ENCODE measurements at regions not wholly inside any gene's neighbourhood (a gene's known extent, or its start where the extent isn't known, plus 50 kb on each side); places are given as distances from the start of the nearest gene placed in this dataset.
"Not testable (repeated sequence)": the region's sequence is repeated elsewhere in the genome, so short reads cannot be mapped to it uniquely, and the experiment has no call there.

GRCh38 chr14:39603942-39604341, 171.7 kb upstream of the FBXO33 start:
- FAIRE-seq (no peak), DNase-seq (ENCODE audit: extremely low spot score, insufficient read length, low read depth) (no peak)

- no peak for FAIRE-seq
- DNase-seq (ENCODE audit: extremely low spot score, insufficient read length, low read depth) = no peak
Measured at GRCh38 chr14:39593377-39593776, 161.1 kb upstream of the FBXO33 start.

DNA sequence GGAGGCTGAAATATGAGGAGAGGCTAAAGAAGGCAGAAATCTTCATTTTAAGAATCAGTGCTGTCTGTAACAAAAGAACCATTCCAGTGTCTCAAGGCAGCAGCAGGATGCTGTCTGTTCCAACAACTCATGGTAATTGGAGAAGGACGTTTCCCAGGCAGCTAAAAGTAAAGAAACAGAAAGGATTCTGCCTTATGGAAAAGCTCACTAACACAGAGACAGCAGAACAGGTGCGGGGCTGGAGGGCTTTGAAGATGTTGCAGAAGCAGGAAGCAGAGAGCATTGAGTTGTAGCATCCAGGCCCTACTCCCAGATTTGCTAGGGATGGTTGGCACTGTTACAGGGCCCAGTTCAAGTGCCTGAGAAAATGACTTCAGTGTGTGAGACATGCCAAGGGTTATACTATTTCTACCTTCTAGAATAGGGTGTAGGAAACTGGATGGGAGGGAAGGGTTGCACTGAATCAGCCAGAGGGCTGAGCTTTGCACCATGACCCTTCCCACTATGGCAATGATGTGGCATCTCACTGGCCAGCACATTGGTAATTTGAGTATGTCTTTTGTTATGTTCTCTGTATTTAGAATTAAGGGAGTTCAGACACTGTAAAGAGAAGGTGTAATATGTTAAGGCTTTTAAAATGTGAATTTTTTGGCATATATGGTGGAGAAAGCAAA, 160.0 kb upstream of the FBXO33 start:
- FAIRE-seq (no peak), DNase-seq (ENCODE audit: extremely low spot score, insufficient read length, low read depth) (no peak)

- not testable (repeated sequence) for DNase-seq (ENCODE audit: extremely low spot score, insufficient read length, low read depth); FAIRE-seq
Measured at GRCh38 chr14:39589882-39590281, 157.6 kb upstream of the FBXO33 start.

DNA sequence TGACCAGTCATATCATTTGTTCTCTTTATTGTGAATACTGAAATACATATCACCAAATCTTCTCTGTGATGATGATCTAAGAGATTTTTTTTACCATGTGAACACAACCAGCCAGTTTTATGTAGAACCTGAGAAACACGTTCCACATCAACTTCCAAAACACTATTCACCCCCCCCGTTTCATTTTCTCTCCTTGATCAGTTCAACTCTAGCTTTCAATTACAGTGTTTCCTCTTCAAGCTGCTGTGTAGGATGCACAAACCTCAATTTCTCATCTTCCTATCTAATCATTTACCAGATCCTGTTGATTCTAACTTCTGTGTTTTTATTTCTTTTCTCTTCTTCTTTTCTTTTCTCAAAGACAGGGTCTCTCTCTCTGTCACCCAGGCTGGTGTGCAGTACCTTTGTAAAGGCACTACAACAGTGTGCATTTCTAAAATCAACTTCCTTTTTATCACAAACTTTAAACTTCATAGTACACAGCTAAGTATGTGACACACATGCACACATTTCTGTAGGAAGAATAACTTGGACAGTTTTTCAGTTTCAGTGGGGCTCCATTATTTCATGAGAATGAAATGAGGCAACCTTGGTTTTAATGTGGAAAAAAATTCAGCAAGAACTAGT, 149.9 kb upstream of the FBXO33 start:
- DNase-seq (ENCODE audit: extremely low spot score, insufficient read length, low read depth) (no peak), FAIRE-seq (peak; percentile 75)

- DNase-seq (ENCODE audit: extremely low spot score, insufficient read length, low read depth) (no peak), FAIRE-seq (peak; percentile 75)
Measured at GRCh38 chr14:39581474-39581873, 149.2 kb upstream of the FBXO33 start.

- FAIRE-seq (no peak), DNase-seq (ENCODE audit: extremely low spot score, insufficient read length, low read depth) (no peak)
Measured at GRCh38 chr14:39580696-39581095, 148.5 kb upstream of the FBXO33 start.

DNA sequence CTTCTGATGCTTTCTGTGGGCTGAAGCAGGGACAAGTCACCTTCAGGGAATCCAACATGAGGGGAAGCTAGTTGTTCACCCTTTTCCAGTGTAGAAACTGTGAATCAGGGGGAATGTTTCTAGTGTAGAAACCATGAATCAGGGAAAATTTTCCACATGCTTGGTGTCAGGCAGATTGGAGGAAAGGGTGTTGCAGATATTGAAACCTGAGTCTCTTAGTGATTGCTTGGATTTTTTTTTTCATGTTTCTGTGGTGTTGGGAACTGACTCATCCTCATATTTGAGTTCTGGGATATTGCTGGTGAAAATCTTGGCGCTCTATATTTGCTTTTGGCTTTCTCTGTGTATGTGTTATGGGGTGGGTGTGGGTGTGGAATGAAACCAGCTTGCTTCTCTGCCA, 144.5 kb upstream of the FBXO33 start:
- FAIRE-seq (no peak), DNase-seq (ENCODE audit: extremely low spot score, insufficient read length, low read depth) (no peak)

DNA sequence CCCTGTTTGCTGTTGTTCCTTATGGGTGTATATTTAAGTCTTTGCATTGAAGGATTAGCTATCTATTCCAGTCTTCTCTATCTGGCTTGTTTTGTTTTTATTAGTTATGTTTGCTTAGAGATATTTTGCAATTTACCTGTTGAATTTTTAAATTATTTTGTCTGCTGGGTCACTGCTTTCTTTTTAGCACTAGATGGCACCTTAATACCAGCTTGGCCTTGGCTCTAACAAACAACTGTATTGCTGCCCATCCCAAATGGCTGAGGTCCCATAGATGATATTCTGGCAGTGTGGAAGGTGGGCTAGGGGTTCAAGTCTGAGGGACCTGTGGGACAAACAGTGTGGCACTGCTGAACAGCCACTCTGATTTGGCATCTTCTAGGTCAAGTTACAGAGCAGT, 144.0 kb upstream of the FBXO33 start:
- no peak for DNase-seq (ENCODE audit: extremely low spot score, insufficient read length, low read depth)
- no peak for FAIRE-seq

- FAIRE-seq (peak; percentile 12), DNase-seq (ENCODE audit: extremely low spot score, insufficient read length, low read depth) (no peak)
Measured at GRCh38 chr14:39568809-39569538, 136.7 kb upstream of the FBXO33 start.

GRCh38 chr14:39566795-39567194, 134.6 kb upstream of the FBXO33 start:
- FAIRE-seq = no peak

GRCh38 chr14:39563361-39563760, 131.1 kb upstream of the FBXO33 start:
- no peak for DNase-seq (ENCODE audit: extremely low spot score, insufficient read length, low read depth)

More at GRCh38 chr14:39566795-39567194, 134.6 kb upstream of the FBXO33 start:
- DNase-seq (ENCODE audit: extremely low spot score, insufficient read length, low read depth) = no peak

DNA sequence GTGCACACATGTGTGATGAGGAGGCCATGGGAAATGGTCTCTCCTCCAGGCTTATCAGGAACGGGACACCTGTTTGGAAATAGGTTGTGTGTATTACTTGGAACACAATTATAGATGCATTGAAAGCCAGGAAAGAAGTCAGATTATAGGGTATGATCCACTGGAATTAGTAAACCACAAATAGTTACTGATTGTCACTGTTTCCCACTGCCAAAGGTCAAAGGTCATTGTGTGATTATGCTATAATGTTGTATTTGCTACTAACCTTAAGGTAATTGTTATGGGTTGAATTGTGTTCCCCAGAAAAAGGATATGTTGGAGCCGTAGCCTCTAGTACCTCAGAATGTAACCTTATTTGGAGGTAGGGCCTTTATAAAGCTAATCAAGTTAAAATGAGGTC, 129.9 kb upstream of the FBXO33 start:
- no peak for DNase-seq (ENCODE audit: extremely low spot score, insufficient read length, low read depth)
- no peak for FAIRE-seq

More at GRCh38 chr14:39563361-39563760, 131.1 kb upstream of the FBXO33 start:
- no peak for FAIRE-seq

DNA sequence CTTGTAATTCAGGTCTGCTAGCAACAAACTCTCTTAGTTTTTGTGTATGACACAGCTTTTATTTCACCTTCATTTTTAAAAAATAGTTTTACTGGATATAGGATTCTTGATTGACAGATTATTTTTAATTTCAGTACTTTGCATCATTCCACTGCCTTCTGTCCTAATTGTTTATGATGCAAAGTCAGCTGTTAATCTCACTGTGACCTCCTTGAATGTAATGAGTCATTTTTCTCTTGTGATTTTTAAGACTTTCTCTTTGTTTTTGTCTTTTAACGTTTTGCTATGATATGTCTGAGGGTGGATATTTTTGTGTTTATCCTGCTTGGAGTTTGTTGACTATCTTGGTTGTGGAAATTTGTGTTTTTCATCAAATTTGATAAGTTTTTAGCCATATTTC, 126.3 kb upstream of the FBXO33 start:
- DNase-seq (ENCODE audit: extremely low spot score, insufficient read length, low read depth) (no peak), FAIRE-seq (no peak)

DNA sequence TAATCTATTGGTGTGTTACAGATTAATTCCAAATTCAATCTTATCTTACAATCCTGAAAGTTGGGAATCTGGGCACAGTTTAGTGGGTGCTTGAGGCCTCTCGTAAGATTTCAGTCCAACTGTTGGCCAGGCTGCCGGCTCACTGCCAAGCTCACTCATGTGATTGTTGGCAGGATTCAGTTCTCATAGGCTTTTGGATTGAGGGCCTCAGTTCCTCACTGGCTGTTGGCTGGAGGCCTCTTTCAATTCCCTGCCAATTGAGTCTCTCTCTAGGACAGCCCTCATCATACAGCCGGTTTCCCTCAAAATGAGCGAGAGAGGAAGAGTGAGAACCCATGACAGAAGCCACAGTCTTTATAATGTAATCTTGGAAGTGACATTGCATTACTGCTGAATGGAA, 123.5 kb upstream of the FBXO33 start:
- DNase-seq (ENCODE audit: extremely low spot score, insufficient read length, low read depth) (no peak), FAIRE-seq (no peak)

DNA sequence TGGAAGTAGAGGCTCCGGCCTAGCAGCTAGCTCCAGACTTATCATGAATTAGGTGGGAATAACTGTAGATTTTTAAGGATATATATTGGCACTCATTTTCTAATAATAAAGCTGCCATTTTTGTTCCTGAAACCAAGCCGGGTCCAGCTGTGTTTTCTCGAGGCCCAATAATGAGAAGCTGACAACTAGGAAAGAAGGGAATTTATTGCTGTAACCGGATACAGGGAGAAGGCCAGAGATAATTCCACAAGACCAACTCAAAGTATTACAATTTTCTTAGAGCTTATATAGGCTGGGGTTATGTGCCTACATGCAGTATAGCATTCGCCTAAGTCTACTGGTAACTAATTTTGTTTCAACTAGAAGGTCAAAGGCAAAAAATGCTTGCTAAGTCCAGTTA, 122.3 kb upstream of the FBXO33 start:
- DNase-seq (ENCODE audit: extremely low spot score, insufficient read length, low read depth) (no peak), FAIRE-seq (no peak)

- no peak for DNase-seq (ENCODE audit: extremely low spot score, insufficient read length, low read depth)
- no peak for FAIRE-seq
Measured at GRCh38 chr14:39548358-39548757, 116.1 kb upstream of the FBXO33 start.

- FAIRE-seq (no peak), DNase-seq (ENCODE audit: extremely low spot score, insufficient read length, low read depth) (no peak)
Measured at GRCh38 chr14:39547845-39548244, 115.6 kb upstream of the FBXO33 start.

DNA sequence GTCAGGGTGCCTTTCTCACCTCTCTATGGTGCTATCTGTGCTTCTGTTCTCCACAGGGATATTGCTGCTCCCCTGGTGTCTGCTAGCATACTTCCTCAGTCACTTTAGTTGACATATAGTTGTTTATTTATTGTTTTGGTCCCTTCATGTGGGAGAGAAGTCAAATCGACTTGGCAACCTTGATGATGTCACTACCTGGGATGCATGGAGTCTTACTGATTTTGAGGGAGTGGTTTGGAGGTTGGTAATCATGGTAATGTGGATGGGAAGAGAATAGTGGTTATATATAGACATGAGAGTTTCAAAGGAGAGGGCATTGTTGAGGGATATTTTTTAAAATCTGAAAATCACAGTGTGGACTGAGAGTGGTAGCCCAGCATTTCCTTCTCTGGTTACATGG, 73.6 kb upstream of the FBXO33 start:
- FAIRE-seq = no peak
- no peak for DNase-seq (ENCODE audit: extremely low spot score, insufficient read length, low read depth)

GRCh38 chr14:39500253-39500652, 68.0 kb upstream of the FBXO33 start:
- FAIRE-seq = no peak
- DNase-seq (ENCODE audit: extremely low spot score, insufficient read length, low read depth) = no peak

GRCh38 chr14:39499514-39499913, 67.3 kb upstream of the FBXO33 start:
- FAIRE-seq = no peak
- no peak for DNase-seq (ENCODE audit: extremely low spot score, insufficient read length, low read depth)
